ENCODE measurements at regions not wholly inside any gene's neighbourhood (a gene's known extent, or its start where the extent isn't known, plus 50 kb on each side); places are given as distances from the start of the nearest gene placed in this dataset.

DNA sequence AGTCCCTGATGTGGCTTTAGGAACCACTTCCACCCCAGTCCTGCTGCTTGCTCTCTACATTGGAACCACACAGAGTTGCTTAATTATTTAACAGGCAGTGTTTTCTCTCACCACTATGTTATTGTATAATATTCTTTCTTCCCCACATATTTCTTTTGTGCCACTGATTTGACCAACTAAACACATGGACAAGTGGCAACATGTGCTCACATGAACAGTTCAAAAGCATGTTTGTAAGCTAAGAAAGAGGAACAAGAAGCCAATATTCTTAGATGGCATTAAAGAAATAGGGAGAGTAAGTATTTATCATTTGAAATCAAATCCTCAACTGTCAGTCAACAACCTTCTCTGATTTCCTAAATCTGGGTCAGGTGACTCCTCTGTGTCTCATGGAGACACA is 409.6 kb downstream of the FBXO15 start:
- DNase-seq (ENCODE audit: low read depth in 2 of 2) = no peak

DNA sequence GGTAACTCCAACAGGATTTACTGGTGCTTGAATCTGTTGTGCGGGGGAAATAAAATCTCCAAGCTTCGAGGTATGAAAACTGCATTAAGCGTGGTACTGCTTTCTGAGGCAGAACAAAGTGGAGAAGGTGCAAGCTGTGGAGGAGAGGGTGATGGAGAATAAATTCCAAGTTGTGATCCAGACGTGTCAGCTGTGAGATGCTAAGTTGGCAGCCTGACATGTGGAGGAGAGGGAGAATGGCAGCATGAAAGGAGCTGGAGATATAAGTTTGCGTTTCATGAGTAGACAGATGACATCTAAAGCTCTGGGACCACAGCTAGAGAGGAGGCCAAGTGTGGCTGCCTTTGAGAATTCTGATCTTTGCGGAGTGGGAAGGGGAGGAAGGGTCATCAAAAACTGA is 411.8 kb downstream of the FBXO15 start:
- no peak for DNase-seq (ENCODE audit: low read depth in 2 of 2)

DNA sequence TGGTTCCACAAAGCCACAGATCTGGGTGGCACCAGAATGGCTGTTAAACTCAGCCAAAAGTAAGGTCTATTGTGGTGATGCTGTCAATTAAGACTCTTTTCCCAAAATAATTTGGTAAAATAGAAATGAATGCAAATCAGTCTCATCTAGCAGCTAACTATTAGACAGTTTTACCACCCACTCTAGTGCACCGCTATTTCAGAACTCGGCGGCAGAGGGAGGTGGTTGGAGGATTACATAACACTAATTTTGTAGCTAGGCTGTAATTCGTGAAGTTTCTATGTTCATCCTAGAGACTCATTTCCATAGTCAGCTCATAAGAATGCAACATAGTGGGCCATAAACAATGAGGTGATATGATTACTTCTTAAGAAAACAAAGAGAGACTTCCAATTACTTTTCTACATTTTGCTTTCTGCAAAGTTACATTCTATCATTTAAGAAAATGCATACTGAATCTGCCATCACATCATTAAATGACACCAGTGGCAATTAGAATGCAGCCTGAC is 413.8 kb downstream of the FBXO15 start:
- DNase-seq (ENCODE audit: low read depth in 2 of 2) = no peak

DNA sequence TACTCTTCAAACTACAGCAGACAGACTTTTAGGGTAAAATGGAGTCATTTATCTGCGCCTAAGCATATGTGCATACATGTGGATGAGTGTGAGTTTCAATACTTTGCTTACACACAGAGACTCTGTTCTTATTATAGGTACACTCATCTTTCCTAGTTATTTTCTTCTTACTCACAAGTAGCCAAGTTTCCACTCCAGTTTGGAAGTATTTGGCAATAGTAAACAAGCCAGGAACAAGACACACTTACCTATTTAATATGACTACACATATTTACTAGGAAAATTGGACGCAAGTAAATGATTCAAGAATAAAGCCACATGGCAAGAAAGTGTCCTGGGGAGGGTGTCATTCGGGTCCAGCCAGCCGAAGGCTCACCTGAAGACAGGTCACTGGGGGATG is 414.3 kb downstream of the FBXO15 start:
- DNase-seq (ENCODE audit: low read depth in 2 of 2) = no peak

DNA sequence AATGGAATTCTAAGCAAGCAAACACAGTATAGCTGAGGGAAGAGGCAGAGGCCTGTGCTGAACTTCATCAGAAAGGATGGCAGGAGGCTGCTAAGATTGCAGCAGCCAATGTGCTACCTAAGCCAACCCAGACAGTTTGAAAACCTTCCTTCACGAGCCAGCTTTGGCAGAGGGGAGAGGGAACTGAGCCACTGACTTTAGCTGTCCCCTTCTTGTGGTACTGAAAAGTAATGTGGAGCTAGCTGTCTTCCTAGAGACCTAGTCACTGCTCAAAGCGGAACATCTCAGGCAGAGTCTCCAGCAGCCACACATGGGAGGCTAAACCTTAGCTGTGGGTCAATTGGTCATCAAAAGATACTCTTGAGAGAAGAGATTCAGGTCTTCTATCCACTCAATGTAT is 419.0 kb downstream of the FBXO15 start:
- no peak for DNase-seq (ENCODE audit: low read depth in 2 of 2)

DNA sequence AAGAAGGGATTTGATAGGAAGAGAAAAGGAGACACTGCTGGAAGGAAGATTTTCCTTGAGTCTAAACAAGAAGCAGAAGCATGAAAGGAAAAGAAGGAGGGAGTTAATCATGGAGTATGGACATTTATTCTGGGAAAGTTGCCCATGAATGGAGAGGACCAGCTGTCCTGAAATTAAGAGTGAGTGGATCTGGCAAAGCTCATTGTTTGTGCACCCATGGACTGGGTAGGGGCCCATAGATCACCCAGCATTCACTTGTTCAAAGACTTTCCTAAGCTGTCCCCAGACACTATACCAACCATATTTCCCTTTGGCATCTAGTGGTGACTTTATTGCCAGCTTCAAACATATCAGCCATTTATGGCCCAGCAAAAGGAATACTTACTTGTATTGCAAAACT is 422.7 kb downstream of the FBXO15 start:
- no peak for DNase-seq (ENCODE audit: low read depth in 2 of 2)

DNA sequence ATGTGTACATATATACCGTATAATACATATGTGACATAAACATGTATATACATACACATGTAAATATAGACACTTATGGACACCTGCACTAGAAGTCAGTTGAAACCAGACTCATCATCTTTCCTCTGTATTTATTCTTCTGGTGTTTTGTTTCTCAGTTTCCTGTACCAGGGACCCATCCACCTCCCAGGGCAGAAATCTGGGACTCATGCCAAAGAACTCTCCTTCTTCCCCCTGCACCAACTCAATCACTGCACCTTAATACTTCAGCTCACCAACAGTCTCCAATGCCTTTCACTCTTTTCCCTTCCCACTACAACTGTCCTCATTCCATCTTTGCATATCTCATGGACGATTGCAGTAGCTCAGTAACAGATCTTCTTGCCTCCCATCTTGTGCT is 428.0 kb downstream of the FBXO15 start:
- no peak for DNase-seq (ENCODE audit: low read depth in 2 of 2)

DNA sequence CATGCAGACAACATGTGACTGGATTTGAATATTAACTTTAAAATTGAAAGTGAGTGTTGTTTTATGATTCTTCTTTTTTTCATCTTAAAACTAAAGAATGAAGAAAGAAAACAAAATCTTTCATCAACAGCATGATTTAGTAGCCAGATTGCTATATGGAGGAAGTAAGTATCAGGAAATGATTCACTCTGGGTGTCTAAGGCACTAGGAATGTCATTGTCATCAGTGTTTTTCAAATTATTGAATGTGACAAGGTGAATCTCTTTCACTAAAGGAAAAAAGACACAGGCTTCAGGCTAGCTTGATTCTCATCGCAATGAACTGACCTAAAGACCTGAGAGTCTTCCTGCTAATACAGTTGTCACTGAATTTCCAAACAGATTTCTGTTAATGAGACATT is 430.1 kb downstream of the FBXO15 start:
- DNase-seq (ENCODE audit: low read depth in 2 of 2) = no peak

DNA sequence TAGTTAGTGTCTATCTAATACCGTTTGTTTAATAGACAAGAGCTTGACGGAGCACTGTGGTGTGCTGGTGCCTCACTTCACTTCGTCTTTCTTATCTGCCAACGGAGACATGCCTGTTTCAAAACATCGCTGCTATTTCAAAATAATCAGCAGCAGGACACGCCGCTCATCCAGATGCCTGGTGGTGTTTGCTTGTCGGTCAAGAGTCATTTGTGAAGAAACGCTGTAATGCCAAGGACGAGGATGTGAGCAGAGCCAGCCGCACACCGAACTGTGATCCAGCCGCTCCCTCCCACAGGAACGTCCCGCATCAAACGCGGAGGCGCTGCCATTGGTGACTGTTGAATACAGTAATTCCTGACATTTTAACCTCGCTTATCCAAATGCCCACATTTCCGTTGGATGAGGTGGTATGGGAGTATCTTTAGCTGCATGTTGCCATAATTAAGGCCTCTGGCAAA is 432.4 kb downstream of the FBXO15 start:
- no peak for DNase-seq (ENCODE audit: low read depth in 2 of 2)

DNA sequence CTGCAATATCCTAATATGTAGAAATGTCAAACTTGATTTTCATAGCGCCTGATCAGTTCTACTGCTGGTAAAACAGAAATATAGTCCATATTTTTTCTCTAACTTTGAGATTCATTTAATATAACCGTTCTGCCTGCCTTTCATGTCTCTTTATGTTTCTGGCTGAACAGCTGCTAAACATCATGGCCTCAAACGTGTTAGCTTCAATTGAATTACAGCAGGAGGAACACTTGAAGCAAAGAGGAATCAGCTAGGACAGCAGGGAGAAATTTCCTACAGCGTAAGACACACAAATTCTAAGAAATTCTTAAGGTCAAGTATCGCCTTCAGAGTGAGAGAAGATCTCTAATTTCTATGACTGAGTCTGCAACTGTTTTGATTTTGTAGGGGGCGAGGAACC is 433.2 kb downstream of the FBXO15 start:
- no peak for DNase-seq (ENCODE audit: low read depth in 2 of 2)

DNA sequence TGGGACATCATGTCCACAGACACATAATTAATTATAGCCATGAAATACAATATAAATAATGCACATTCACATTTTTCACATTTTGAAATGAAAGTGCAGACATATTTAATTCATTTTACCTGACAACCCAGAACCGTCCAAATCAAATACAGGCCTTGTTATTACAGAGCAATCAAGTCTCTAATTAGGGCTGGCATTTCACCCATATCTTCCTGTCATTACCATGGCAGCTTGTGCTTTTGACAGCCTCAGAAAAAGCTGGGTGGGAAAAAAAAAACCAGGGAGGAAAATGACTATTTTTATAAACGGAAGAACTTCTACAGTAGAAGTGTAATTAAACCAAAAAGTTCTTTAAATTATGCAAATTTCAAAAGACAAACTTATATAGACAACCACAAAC is 436.4 kb downstream of the FBXO15 start:
- no peak for DNase-seq (ENCODE audit: low read depth in 2 of 2)

DNA sequence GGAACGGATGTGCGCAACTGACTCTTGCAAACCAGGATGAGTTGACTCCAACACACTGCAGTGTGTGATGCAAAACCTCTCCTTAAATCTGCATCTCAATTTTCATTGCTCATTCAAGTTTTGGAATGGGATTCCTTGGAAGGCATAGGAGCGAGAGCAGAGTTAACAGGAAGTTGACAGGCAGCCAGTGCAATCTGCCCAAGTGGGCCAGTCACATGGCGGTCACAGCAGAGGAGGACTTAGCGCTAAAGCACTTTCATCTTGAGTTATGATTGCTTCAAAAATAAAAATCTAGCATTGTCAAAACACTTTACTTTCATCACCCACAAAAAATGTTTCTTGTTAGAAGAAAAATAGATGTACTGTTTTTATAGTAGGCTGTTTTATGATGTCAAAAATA is 439.0 kb downstream of the FBXO15 start:
- no peak for DNase-seq (ENCODE audit: low read depth in 2 of 2)

DNA sequence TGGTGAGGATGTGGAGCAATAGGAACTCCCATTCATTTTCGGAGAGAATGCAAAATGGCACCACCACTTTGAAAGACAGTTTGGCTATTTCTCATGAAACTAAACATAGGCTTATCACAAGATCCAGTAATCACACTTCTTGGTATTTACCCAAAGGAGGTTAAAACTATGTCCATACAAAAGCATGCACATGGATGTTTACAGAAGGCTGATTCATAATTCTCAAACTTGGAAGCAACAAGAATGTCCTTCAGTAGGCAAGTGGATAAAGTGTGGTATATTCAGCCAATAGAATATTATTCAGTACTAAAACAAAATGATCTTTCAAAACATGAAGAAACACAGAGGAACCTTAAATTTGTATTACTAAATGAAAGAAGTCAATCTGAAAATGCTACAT is 440.6 kb downstream of the FBXO15 start:
- DNase-seq (ENCODE audit: low read depth in 2 of 2) = no peak

DNA sequence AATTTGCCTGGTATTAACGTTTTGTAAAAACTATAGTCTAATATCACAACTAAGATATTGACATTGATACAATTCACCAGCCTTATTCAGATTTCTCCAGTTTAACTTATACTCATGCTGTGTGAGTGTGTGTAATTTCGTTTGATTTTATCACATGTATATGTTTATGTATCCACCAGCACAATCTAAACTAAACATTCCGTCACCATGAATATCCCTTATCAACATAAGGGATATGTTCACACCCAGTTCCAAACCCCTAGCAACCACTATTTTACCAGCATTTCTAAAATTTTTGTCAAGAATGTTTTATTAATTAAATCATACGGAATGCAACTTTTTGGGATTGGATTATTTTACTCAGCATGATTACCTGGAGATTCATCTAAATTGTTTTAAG is 450.3 kb downstream of the FBXO15 start:
- no peak for DNase-seq (ENCODE audit: low read depth in 2 of 2)

DNA sequence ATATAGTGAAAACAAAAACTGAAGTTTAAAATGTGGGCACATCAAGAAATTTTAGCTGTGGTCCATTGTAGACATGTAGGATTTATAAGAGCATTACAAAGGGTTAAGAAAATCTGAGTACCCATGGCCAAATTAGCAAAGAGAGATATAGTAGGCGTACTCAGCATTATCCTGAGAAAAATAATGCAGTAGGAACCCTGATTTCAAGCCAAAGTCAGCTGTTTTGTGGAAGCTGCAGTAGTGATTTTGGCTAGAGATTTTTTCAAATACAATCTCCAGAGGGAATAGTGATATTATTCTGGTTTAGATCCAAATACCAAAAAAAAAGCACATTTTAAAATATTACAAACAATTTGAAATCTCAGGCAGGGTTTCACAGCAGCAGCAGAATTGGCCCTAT is 450.9 kb downstream of the FBXO15 start:
- no peak for DNase-seq (ENCODE audit: low read depth in 2 of 2)

DNA sequence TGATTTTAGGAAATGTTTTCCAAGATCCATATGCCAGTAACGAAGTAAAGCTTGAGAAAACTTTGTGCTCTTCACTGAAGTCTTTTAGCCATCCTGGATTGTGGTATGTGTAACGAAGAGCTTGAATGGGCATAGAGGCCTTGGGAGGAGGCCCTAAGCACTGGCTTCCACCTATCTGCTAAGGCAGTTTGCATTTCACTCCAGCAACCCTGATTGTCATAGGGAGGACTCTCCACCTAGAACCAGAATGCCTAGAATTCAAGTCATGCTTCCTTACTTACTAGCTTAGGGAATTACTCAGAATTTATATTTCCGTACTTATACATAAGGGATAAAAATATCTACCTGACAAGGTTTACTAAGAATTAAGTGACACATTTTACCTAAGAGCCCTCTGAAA is 451.5 kb downstream of the FBXO15 start:
- DNase-seq (ENCODE audit: low read depth in 2 of 2) = no peak

DNA sequence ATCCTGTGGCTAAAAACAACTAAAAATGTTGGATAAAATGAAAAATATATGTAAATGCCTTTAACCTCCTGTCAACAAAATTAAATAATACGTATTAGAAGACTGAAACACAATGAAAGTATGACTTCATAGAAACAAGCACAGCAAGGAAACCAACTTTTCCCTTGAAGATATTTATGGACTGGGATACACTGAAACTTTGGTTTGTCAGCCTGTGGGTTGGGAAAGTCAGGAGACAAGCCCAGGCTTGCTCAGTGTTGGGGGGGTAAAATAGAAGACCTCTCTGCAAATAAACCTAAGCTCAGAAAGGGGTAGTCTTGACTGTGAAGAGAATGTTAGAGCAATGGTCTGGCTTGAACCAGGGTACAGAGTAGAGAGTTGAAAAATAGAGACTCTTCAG is 454.5 kb downstream of the FBXO15 start:
- no peak for DNase-seq (ENCODE audit: low read depth in 2 of 2)

DNA sequence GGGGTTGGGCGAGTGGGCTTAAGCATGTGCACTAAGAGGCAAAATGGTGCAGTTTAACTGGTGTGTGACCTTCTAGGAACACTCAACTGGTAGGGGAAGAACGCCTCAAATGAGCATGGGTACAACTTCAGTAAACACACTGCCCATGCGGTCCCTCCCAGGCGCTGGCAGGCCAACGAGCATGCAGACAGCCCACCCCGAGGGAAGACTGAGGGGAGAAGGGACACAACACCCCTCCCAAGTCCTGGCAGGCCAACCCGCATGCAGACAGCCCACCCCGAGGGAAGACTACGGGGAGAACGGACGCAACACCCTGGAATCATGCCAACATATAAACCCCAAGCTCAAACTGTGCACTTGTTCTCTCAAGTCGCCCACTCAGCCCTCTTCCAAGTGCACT is 456.0 kb downstream of the FBXO15 start:
- no peak for DNase-seq (ENCODE audit: low read depth in 2 of 2)

DNA sequence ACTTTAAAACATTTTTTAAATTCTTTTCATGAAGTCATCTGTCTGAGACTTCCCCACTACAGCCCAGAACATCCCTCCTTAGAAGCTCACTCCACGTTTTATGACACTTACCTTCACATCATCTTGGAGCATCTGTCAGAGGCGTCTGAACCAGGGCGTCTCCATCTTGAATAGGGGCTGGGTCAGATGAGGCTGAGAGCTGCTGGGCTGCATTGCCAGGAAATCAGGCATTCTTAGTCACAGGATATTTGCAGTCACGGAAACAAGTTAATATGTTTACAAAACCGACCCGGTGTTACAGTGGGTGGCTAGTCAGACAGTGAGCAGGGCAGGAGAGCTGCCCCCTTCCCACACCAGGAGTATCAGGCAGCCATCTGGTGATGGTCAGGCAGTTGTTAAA is 456.5 kb downstream of the FBXO15 start:
- DNase-seq (ENCODE audit: low read depth in 2 of 2) = no peak

DNA sequence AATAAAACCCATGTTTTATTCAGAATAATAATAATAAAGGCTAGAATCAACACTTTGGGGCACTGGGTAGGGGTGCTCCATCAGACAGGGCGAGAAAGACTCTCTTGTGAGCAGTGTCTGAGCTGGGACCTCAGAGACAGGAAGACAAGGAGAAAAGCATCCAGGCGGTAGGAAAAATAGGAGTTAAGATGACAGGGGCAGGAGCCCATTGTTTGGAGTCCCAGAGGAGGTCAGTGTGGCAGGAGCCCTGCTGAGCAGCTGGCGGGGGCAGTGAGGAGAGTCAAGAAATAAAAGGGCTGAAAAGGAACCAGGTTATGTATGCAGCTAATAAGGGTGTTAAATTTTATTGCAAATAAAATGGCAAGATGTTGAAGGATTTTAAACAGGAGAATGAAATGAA is 457.4 kb downstream of the FBXO15 start:
- DNase-seq (ENCODE audit: low read depth in 2 of 2) = no peak

DNA sequence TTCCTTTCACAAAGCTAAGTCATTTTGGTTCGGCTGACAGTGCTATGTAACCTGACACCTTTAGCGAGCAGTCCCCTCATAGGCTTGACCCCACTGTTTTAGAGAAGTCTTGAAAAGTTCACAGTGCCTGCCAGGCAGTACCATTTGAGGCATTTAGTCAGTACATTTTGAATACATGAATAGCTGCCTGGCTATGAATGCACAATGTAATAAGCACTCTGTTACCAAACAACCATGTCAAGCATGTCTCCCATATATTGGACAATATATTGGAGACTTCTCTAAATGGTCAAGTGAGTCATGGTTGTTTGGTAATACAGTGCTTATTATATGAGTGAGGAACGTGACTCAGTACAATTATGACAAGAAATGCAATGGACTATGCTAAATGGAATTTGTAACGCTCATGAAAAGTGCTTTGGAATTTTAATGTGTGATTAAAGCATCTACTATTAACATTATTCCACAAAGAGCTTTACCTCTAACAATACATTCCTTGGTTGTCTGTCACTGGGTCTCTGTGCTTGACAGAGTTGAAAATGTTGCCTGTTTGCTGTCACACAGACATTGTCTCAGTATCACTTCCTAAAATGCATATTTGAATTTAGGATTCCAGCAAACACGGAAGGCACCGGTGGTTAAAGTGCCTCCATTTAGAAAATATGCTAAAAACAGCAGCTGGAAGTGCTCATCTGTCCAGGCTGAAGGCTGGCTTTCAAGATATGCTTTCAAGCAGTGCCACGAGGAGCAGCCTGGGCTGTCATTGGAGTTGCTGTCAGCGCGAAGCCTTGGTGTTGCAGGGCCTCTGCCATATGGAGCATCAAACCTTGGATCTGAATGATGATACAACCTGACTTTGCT is 458.6 kb downstream of the FBXO15 start:
- DNase-seq (ENCODE audit: low read depth in 2 of 2) = no peak

DNA sequence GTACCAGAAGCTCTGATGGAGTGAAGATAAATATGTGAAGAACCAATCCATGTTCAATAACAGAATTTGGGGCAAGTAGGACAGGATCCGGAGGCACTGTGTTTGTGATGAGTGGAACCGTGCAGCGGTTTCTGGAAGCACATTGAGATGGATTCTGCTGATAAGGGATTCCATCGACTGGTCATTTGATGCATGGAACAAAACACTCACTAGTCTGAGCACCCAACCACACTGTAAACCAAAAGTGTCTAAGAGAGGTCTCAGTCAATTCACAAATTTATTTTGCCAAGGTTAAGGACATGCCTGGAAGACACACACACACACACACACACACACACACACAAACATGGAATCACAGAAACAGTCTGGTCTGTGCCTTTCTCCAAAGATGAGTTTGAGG is 459.5 kb downstream of the FBXO15 start:
- no peak for DNase-seq (ENCODE audit: low read depth in 2 of 2)

DNA sequence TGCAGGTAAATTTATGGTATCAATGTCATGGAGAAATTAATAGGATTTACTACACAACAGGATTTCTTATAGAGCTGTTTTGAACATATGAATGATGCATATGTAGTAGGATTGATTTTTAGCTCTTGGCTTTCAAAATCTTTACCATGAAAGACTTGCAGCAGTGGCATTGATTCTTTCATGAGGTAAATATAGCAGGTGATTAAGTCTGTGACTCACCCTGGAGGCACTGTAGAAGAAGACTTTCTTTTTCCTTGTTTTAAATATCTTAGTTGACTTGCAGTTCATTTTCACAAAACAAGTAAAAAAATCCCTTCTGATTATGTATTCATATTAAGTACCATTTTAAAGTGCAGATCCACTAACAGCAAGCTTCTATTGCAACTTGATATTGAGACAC is 463.0 kb downstream of the FBXO15 start:
- DNase-seq (ENCODE audit: low read depth in 2 of 2) = no peak

All from stimulated activated CD8-positive, alpha-beta memory T cell treated with anti-CD3 and anti-CD28 coated beads, Interleukin-15, amount 100 ng/mL, for 48 hours (primary cell).